ENCODE measurements at regions not wholly inside any gene's neighbourhood (a gene's known extent, or its start where the extent isn't known, plus 50 kb on each side); places are given as distances from the start of the nearest gene placed in this dataset.

GRCh38 chr16:86209202-86209601 is 301.1 kb upstream of the FOXF1 start:
- TF ChIP-seq, protein P1, sequence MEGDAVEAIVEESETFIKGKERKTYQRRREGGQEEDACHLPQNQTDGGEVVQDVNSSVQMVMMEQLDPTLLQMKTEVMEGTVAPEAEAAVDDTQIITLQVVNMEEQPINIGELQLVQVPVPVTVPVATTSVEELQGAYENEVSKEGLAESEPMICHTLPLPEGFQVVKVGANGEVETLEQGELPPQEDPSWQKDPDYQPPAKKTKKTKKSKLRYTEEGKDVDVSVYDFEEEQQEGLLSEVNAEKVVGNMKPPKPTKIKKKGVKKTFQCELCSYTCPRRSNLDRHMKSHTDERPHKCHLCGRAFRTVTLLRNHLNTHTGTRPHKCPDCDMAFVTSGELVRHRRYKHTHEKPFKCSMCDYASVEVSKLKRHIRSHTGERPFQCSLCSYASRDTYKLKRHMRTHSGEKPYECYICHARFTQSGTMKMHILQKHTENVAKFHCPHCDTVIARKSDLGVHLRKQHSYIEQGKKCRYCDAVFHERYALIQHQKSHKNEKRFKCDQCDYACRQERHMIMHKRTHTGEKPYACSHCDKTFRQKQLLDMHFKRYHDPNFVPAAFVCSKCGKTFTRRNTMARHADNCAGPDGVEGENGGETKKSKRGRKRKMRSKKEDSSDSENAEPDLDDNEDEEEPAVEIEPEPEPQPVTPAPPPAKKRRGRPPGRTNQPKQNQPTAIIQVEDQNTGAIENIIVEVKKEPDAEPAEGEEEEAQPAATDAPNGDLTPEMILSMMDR (IDR thresholded peaks at IDR 0.05 in 2 of 3, conservative IDR thresholded peaks at IDR 0.05 in 1 of 3; ENCODE audit: control insufficient read depth in 2 of 3, extremely low read depth in 1 of 3, insufficient read depth in 1 of 3, low read depth in 3 of 3, low read length in 3 of 3): no peak
- TF ChIP-seq GABPA (IDR thresholded peaks at IDR 0.05; ENCODE audit: low read depth): no peak

Data from GM12878 (cell line).